ENCODE measurements at regions not wholly inside any gene's neighbourhood (a gene's known extent, or its start where the extent isn't known, plus 50 kb on each side); places are given as distances from the start of the nearest gene placed in this dataset.

DNA sequence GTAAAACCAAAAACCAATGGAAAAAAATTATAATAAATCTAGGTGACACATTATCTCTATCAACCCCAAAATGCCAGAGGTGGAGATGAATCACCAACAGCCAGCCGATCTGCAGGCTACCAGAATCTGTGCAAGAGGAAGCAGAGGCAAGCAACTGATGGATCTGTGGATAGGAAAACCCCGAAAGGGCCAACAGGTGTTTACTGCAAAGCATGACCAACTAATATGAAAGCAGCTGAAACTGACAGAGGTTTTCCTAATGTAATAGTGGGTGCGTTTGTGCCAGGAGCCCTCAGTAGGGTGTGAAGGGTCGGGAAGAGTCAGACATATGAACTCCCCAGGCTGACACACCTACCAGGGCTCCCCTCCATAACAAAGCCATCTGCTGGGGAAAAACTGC is 554.6 kb downstream of the RFC3 start:
- TF ChIP-seq CTCF (tag by site-specific recombination; IDR thresholded peaks at IDR 0.05), result no peak
- TF ChIP-seq HOXA7 (CRISPR knock-in tag; IDR thresholded peaks at IDR 0.05; ENCODE audit: borderline replicate concordance), result no peak
- no peak for TF ChIP-seq ZNF530 (tag by site-specific recombination; IDR thresholded peaks at IDR 0.05; ENCODE audit: low read depth)
- TF ChIP-seq ZNF146 (tag by site-specific recombination; IDR thresholded peaks at IDR 0.05), result no peak
- TF ChIP-seq MZF1 (tag by site-specific recombination; IDR thresholded peaks at IDR 0.05; ENCODE audit: borderline replicate concordance), result no peak
- no peak for TF ChIP-seq ZNF629 (tag by site-specific recombination; IDR thresholded peaks at IDR 0.05)
- TF ChIP-seq ZNF114 (tag by site-specific recombination; IDR thresholded peaks at IDR 0.05), result no peak
- no peak for TF ChIP-seq ZNF747 (tag by site-specific recombination; IDR thresholded peaks at IDR 0.05)
- no peak for TF ChIP-seq YY1 (tag by site-specific recombination; IDR thresholded peaks at IDR 0.05)
- no peak for TF ChIP-seq ZNF169 (tag by site-specific recombination; IDR thresholded peaks at IDR 0.05)
- TF ChIP-seq ZNF274 (IDR thresholded peaks at IDR 0.05; ENCODE audit: low read length), result no peak
- TF ChIP-seq ZNF274 (tag by site-specific recombination; IDR thresholded peaks at IDR 0.05; ENCODE audit: borderline replicate concordance), result no peak
- no peak for TF ChIP-seq ELK4 (IDR thresholded peaks at IDR 0.05; ENCODE audit: borderline replicate concordance, low read depth, low read length)
- TF ChIP-seq, protein P1, sequence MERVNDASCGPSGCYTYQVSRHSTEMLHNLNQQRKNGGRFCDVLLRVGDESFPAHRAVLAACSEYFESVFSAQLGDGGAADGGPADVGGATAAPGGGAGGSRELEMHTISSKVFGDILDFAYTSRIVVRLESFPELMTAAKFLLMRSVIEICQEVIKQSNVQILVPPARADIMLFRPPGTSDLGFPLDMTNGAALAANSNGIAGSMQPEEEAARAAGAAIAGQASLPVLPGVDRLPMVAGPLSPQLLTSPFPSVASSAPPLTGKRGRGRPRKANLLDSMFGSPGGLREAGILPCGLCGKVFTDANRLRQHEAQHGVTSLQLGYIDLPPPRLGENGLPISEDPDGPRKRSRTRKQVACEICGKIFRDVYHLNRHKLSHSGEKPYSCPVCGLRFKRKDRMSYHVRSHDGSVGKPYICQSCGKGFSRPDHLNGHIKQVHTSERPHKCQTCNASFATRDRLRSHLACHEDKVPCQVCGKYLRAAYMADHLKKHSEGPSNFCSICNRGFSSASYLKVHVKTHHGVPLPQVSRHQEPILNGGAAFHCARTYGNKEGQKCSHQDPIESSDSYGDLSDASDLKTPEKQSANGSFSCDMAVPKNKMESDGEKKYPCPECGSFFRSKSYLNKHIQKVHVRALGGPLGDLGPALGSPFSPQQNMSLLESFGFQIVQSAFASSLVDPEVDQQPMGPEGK (tag by site-specific recombination; IDR thresholded peaks at IDR 0.05), result no peak
